ENCODE measurements at regions not wholly inside any gene's neighbourhood (a gene's known extent, or its start where the extent isn't known, plus 50 kb on each side); places are given as distances from the start of the nearest gene placed in this dataset.

GRCh38 chr1:187249196-187249595, 420.4 kb downstream of the PLA2G4A start:
- no peak for TF ChIP-seq CTCF (IDR thresholded peaks at IDR 0.05; ENCODE audit: low read depth, low read length)
- no peak for DNase-seq (ENCODE audit: extremely low read depth, low read depth)

- TF ChIP-seq CTCF (IDR thresholded peaks at IDR 0.05; ENCODE audit: low read depth, low read length) = no peak
- DNase-seq (ENCODE audit: extremely low read depth, low read depth) = no peak
These were observed 424.2 kb downstream of the PLA2G4A start for GRCh38 chr1:187252923-187253322.

- TF ChIP-seq CTCF (IDR thresholded peaks at IDR 0.05; ENCODE audit: low read depth, low read length) = no peak
- DNase-seq (ENCODE audit: extremely low read depth, low read depth) = no peak
These were observed 428.7 kb downstream of the PLA2G4A start for GRCh38 chr1:187257476-187257875.

- no peak for TF ChIP-seq CTCF (IDR thresholded peaks at IDR 0.05; ENCODE audit: low read depth, low read length)
- DNase-seq (ENCODE audit: extremely low read depth, low read depth) = no peak
These were observed 432.9 kb downstream of the PLA2G4A start for GRCh38 chr1:187261637-187262036.

- TF ChIP-seq CTCF (IDR thresholded peaks at IDR 0.05; ENCODE audit: low read depth, low read length) = no peak
- DNase-seq (ENCODE audit: extremely low read depth, low read depth) = no peak
These were observed 434.0 kb downstream of the PLA2G4A start for GRCh38 chr1:187262731-187263130.

- no peak for TF ChIP-seq CTCF (IDR thresholded peaks at IDR 0.05; ENCODE audit: low read depth, low read length)
- no peak for DNase-seq (ENCODE audit: extremely low read depth, low read depth)
These were observed 436.4 kb downstream of the PLA2G4A start for GRCh38 chr1:187264995-187265602.

- no peak for TF ChIP-seq CTCF (IDR thresholded peaks at IDR 0.05; ENCODE audit: low read depth, low read length)
- DNase-seq (ENCODE audit: extremely low read depth, low read depth) = no peak
These were observed 437.3 kb downstream of the PLA2G4A start for GRCh38 chr1:187266051-187266450.
